ENCODE measurements at regions not wholly inside any gene's neighbourhood (a gene's known extent, or its start where the extent isn't known, plus 50 kb on each side); places are given as distances from the start of the nearest gene placed in this dataset.
A peak's percentile ranks its signal among the peaks of the same experiment; 100 is the strongest.

- H3K4me3 ChIP-seq = no peak overlapping the region
- H3K36me3 ChIP-seq = no peaks in the 10 kb centered on the region
- peaks cover 0 to 20% of the 10 kb centered on the region in 2 donors for H3K4me1 ChIP-seq
- no peaks in the 10 kb centered on the region for H3K27me3 ChIP-seq
- peak overlapping the region in 1 of 2 donors; percentile 56 for H3K27ac ChIP-seq
- DNase-seq (ENCODE audit: low spot score) = no peak
- H3K9me3 ChIP-seq = no peaks in the 10 kb centered on the region
- TF ChIP-seq, protein P1, sequence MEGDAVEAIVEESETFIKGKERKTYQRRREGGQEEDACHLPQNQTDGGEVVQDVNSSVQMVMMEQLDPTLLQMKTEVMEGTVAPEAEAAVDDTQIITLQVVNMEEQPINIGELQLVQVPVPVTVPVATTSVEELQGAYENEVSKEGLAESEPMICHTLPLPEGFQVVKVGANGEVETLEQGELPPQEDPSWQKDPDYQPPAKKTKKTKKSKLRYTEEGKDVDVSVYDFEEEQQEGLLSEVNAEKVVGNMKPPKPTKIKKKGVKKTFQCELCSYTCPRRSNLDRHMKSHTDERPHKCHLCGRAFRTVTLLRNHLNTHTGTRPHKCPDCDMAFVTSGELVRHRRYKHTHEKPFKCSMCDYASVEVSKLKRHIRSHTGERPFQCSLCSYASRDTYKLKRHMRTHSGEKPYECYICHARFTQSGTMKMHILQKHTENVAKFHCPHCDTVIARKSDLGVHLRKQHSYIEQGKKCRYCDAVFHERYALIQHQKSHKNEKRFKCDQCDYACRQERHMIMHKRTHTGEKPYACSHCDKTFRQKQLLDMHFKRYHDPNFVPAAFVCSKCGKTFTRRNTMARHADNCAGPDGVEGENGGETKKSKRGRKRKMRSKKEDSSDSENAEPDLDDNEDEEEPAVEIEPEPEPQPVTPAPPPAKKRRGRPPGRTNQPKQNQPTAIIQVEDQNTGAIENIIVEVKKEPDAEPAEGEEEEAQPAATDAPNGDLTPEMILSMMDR (IDR thresholded peaks at IDR 0.05) = no peak
These were observed 566.7 kb upstream of the KLF4 start for GRCh38 chr9:108056084-108056804.

GRCh38 chr9:108054131-108054630 is 564.6 kb upstream of the KLF4 start:
- TF ChIP-seq, protein P1 (IDR thresholded peaks at IDR 0.05) = no peak
- peaks cover 0 to 20% of the 10 kb centered on the region in 2 donors for H3K4me1 ChIP-seq
- no peak overlapping the region for H3K4me3 ChIP-seq
- no peaks in the 10 kb centered on the region for H3K9me3 ChIP-seq
- no peaks in the 10 kb centered on the region for H3K36me3 ChIP-seq
- DNase-seq (ENCODE audit: low spot score) = no peak
- no peaks in the 10 kb centered on the region for H3K27me3 ChIP-seq
- peak overlapping the region; percentile 22 to 53 for H3K27ac ChIP-seq

- Histone ChIP-seq H3K27ac (peak overlapping the region; percentile 22 to 53), H3K27me3 (no peaks in the 10 kb centered on the region)
These were observed 564.0 kb upstream of the KLF4 start for GRCh38 chr9:108053555-108054061.

GRCh38 chr9:108052431-108053080 is 563.0 kb upstream of the KLF4 start:
- TF ChIP-seq, protein P1 (IDR thresholded peaks at IDR 0.05) = no peak
- Histone ChIP-seq H3K4me1 (peaks cover 0 to 20% of the 10 kb centered on the region in 2 donors), H3K36me3 (no peaks in the 10 kb centered on the region), H3K9me3 (no peaks in the 10 kb centered on the region), H3K27me3 (no peaks in the 10 kb centered on the region), H3K27ac (no peak overlapping the region), H3K4me3 (no peak overlapping the region)
- DNase-seq (ENCODE audit: low spot score) = no peak

More at GRCh38 chr9:108053555-108054061, 564.0 kb upstream of the KLF4 start:
- H3K9me3 ChIP-seq = no peaks in the 10 kb centered on the region
- H3K4me1 ChIP-seq = peaks cover 0 to 20% of the 10 kb centered on the region in 2 donors
- no peaks in the 10 kb centered on the region for H3K36me3 ChIP-seq
- DNase-seq (ENCODE audit: low spot score) = peak; percentile 84
- no peak overlapping the region for H3K4me3 ChIP-seq
- TF ChIP-seq, protein P1 (IDR thresholded peaks at IDR 0.05) = no peak

DNA sequence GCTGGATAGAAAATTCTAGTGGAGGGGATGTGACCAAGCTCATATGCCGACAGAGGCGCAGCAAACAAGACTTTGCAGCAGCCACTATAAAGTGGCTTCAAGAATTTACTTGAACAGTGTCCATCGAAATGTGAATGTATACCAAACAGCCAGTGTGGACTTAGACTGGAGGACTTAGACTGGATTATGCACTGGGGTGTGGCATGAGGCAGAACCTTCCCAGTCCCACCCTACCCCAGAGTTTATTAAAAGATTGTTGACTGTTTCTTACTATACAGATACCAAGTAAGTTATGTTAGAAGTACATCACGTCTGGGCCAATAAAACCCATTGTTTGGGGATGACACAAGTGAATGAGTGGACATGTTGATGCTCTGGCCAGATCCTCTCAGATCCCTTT is 561.3 kb upstream of the KLF4 start:
- DNase-seq (ENCODE audit: low spot score) = no peak
- H3K9me3 ChIP-seq = no peaks in the 10 kb centered on the region
- no peak overlapping the region for H3K4me3 ChIP-seq
- TF ChIP-seq, protein P1 (IDR thresholded peaks at IDR 0.05) = no peak
- no peak overlapping the region for H3K27ac ChIP-seq
- H3K36me3 ChIP-seq = no peaks in the 10 kb centered on the region
- H3K4me1 ChIP-seq = peaks cover 0 to 20% of the 10 kb centered on the region in 2 donors
- H3K27me3 ChIP-seq = no peaks in the 10 kb centered on the region
